Motor neuron (in vitro differentiated cells): ENCODE measurements at regions not wholly inside any gene's neighbourhood (a gene's known extent, or its start where the extent isn't known, plus 50 kb on each side); places are given as distances from the start of the nearest gene placed in this dataset.
A peak's percentile ranks its signal among the peaks of the same experiment; 100 is the strongest.
"Not testable (repeated sequence)": the region's sequence is repeated elsewhere in the genome, so short reads cannot be mapped to it uniquely, and the experiment has no call there.

ENCODE experiments used
- ATAC-seq, 8 experiments: fragments of 200-7000 bp; cut with Tn5 transposase; replicated peaks in 6 of 8; 2 replicates each; pipeline ENCODE4 v1.8.0; 2021; ENCODE audit warnings: mild to moderate bottlenecking in 8 of 8, moderate library complexity in 8 of 8
- H3K27ac ChIP-seq, 2 donors: fragments of 250-450 bp; sonication (Bioruptor Pico); 2 replicates each; pipeline ENCODE4 v1.9.0; 2021; ENCODE audit warnings: antibody characterized with exemption in 2 of 2, mild to moderate bottlenecking in 2 of 2, moderate library complexity in 1 of 2
- H3K4me1 ChIP-seq, 2 donors: fragments of 250-450 bp; sonication (Bioruptor Pico); replicated peaks in 1 of 2; 2 replicates each; pipeline ENCODE4 v1.6.1; 2021; ENCODE audit warnings: antibody characterized with exemption in 2 of 2, mild to moderate bottlenecking in 2 of 2, moderate library complexity in 1 of 2
- H3K4me3 ChIP-seq, 5 donors: fragments of 250-450 bp; sonication (Bioruptor Pico); 2 replicates each; pipeline ENCODE4 v1.9.0; 2021; ENCODE audit warnings: antibody characterized with exemption in 5 of 5, mild to moderate bottlenecking in 5 of 5, moderate library complexity in 4 of 5
- WGBS, 10 experiments: fragments of 450-650 bp; shearing (Covaris generic); methylation state at CpG; one replicate each; pipeline ENCODE4 v1.0.0; 2022; 5-methylcytosine and 5-hydroxymethylcytosine counted together
- in situ Hi-C, 9 experiments: fragments of 400-800 bp; cut with MboI; loops; one replicate each; pipeline ENCODE4 v1.15.0; 2021; ENCODE audit warnings: low sequenced_read_pairs in 9 of 9, low pct_unique_long_range_greater_than_20kb in 2 of 9; ENCODE audit not compliant: unreplicated experiment in 9 of 9

GRCh38 chrX:106290778-106291177 lies 122.7 kb downstream of the PWWP3B start:
- in situ Hi-C loops, H3K4me3 ChIP-seq, H3K4me1 ChIP-seq, H3K27ac ChIP-seq: not testable (repeated sequence)
- no CpG with 5 or more reads among the region's 5 CpGs for WGBS, 10 experiments
- peak in 3 of 8 experiments; percentile 19 to 41 (median 32) for ATAC-seq

GRCh38 chrX:106291779-106292390 lies 123.8 kb downstream of the PWWP3B start:
- no CpG with 5 or more reads among the region's 9 CpGs for WGBS, 10 experiments
- H3K27ac ChIP-seq, H3K4me3 ChIP-seq, in situ Hi-C loops, H3K4me1 ChIP-seq, ATAC-seq: not testable (repeated sequence)

- in situ Hi-C loops: no loop called here
- WGBS, 10 experiments: 0 to 80% (median 55%) methylated on average over 1 to 2 of the region's 2 CpGs; no CpG with 5 or more reads in 7 of the 10 experiments
- H3K4me1 ChIP-seq: no peaks in the 10 kb centered on the region
- H3K4me3 ChIP-seq: no peak overlapping the region
- ATAC-seq: no peak
- no peak overlapping the region for H3K27ac ChIP-seq
Observed at GRCh38 chrX:106300239-106300638, 132.1 kb downstream of the PWWP3B start.

GRCh38 chrX:106300656-106301055 lies 132.6 kb downstream of the PWWP3B start:
- in situ Hi-C loops: no loop called here
- 0 to 47% (median 10%) methylated on average over 1 to 3 of the region's 3 CpGs; no CpG with 5 or more reads in 6 of the 10 experiments for WGBS, 10 experiments

GRCh38 chrX:106302304-106302703 lies 134.2 kb downstream of the PWWP3B start:
- in situ Hi-C loops: no loop called here
- H3K4me3 ChIP-seq: no peak overlapping the region
- whole genome bisulfite sequencing, 10 experiments: 76 to 86% methylated on average over 1 to 2 of the region's 2 CpGs; no CpG with 5 or more reads in 8 of the 10 experiments
- H3K27ac ChIP-seq: no peak overlapping the region
- H3K4me1 ChIP-seq: no peaks in the 10 kb centered on the region
- ATAC-seq: no peak

More at GRCh38 chrX:106300656-106301055, 132.6 kb downstream of the PWWP3B start:
- H3K4me3 ChIP-seq: no peak overlapping the region
- no peak for ATAC-seq
- H3K4me1 ChIP-seq: no peaks in the 10 kb centered on the region
- no peak overlapping the region for H3K27ac ChIP-seq

- 59% methylated on average over 7 of the region's 7 CpGs; no CpG with 5 or more reads in 9 of the 10 experiments for WGBS, 10 experiments
- no peak overlapping the region for H3K4me3 ChIP-seq
- in situ Hi-C loops: no loop called here
- no peak for ATAC-seq
- H3K4me1 ChIP-seq: no peaks in the 10 kb centered on the region
- no peak overlapping the region for H3K27ac ChIP-seq
Observed at GRCh38 chrX:106306391-106306947, 138.4 kb downstream of the PWWP3B start.

- Histone ChIP-seq H3K4me1 (no peaks in the 10 kb centered on the region), H3K4me3 (no peak overlapping the region), H3K27ac (no peak overlapping the region)
- in situ Hi-C loops: no loop called here
- ATAC-seq: no peak
Observed at GRCh38 chrX:106323357-106323756, 155.3 kb downstream of the PWWP3B start.

GRCh38 chrX:106331606-106332005 lies 163.5 kb downstream of the PWWP3B start:
- Histone ChIP-seq H3K4me3 (no peak overlapping the region), H3K4me1 (no peaks in the 10 kb centered on the region), H3K27ac (no peak overlapping the region)
- 0 to 55% (median 20%) methylated on average over 2 to 3 of the region's 3 CpGs; no CpG with 5 or more reads in 7 of the 10 experiments for WGBS, 10 experiments
- ATAC-seq: no peak
- in situ Hi-C loops: no loop called here

- 0 to 51% (median 16%) methylated on average over 3 of the region's 3 CpGs; no CpG with 5 or more reads in 4 of the 10 experiments for whole genome bisulfite sequencing, 10 experiments
- Histone ChIP-seq H3K27ac (no peak overlapping the region), H3K4me1 (no peaks in the 10 kb centered on the region), H3K4me3 (no peak overlapping the region)
- no peak for ATAC-seq
- in situ Hi-C loops: no loop called here
Observed at GRCh38 chrX:106341823-106342222, 173.7 kb downstream of the PWWP3B start.

- Histone ChIP-seq H3K4me3 (no peak overlapping the region), H3K4me1 (no peaks in the 10 kb centered on the region), H3K27ac (no peak overlapping the region)
- ATAC-seq: no peak
- in situ Hi-C loops: no loop called here
Observed at GRCh38 chrX:106356580-106356979, 188.5 kb downstream of the PWWP3B start.

- 33% methylated on average over 1 of the region's 5 CpGs; no CpG with 5 or more reads in 9 of the 10 experiments for WGBS, 10 experiments
- no peak overlapping the region for H3K27ac ChIP-seq
- no peak overlapping the region for H3K4me3 ChIP-seq
- H3K4me1 ChIP-seq: no peaks in the 10 kb centered on the region
- in situ Hi-C loops: no loop called here
- ATAC-seq: no peak
Observed at GRCh38 chrX:106363214-106363613, 195.1 kb downstream of the PWWP3B start.

- 13% methylated on average over 1 of the region's 1 CpG; no CpG with 5 or more reads in 9 of the 10 experiments for WGBS, 10 experiments
- Histone ChIP-seq H3K4me1 (no peaks in the 10 kb centered on the region), H3K4me3 (no peak overlapping the region), H3K27ac (no peak overlapping the region)
- ATAC-seq: no peak
- in situ Hi-C loops: no loop called here
Observed at GRCh38 chrX:106378616-106379015, 210.5 kb downstream of the PWWP3B start.

- peak in 5 of 8 experiments; percentile 82 to 96 (median 91) for ATAC-seq
- in situ Hi-C loops: no loop called here
- no peak overlapping the region for H3K4me3 ChIP-seq
- H3K4me1 ChIP-seq: peaks cover 6 to 27% of the 10 kb centered on the region in 2 donors
- H3K27ac ChIP-seq: peak overlapping the region; percentile 44 to 94
- 40 to 60% (median 41%) methylated on average over 1 to 3 of the region's 4 CpGs; no CpG with 5 or more reads in 6 of the 10 experiments for WGBS, 10 experiments
Observed at GRCh38 chrX:106391284-106391911, 220.4 kb upstream of the RADX start.

- ATAC-seq: no peak
- in situ Hi-C loops: no loop called here
- WGBS, 10 experiments: 60 to 67% methylated on average over 1 of the region's 1 CpG; no CpG with 5 or more reads in 8 of the 10 experiments
- H3K4me3 ChIP-seq: no peak overlapping the region
- no peak overlapping the region for H3K27ac ChIP-seq
- H3K4me1 ChIP-seq: peaks cover 6 to 27% of the 10 kb centered on the region in 2 donors
Observed at GRCh38 chrX:106392346-106392745, 219.4 kb upstream of the RADX start.
